ENCODE measurements at regions not wholly inside any gene's neighbourhood (a gene's known extent, or its start where the extent isn't known, plus 50 kb on each side); places are given as distances from the start of the nearest gene placed in this dataset.
"Not testable (repeated sequence)": the region's sequence is repeated elsewhere in the genome, so short reads cannot be mapped to it uniquely, and the experiment has no call there.

GRCh38 chr15:24078310-24079029 is 391.4 kb upstream of the NDN start:
- DNase-seq, result no peak
- TF ChIP-seq POLR2A (IDR thresholded peaks at IDR 0.05; ENCODE audit: low read length), result no peak
- no peak for TF ChIP-seq GATA1 (IDR thresholded peaks at IDR 0.05; ENCODE audit: low read depth, low read length)

GRCh38 chr15:24088941-24089340 is 401.8 kb upstream of the NDN start:
- DNase-seq, result not testable (repeated sequence)

- DNase-seq, result not testable (repeated sequence)
Measured at GRCh38 chr15:24101503-24101902, 414.4 kb upstream of the NDN start.

GRCh38 chr15:24107524-24107923 is 420.4 kb upstream of the NDN start:
- not testable (repeated sequence) for DNase-seq

- not testable (repeated sequence) for DNase-seq
Measured at GRCh38 chr15:24107948-24108347, 420.8 kb upstream of the NDN start.

GRCh38 chr15:24108349-24108748 is 421.2 kb upstream of the NDN start:
- DNase-seq, result not testable (repeated sequence)

- not testable (repeated sequence) for DNase-seq
Measured at GRCh38 chr15:24139622-24140021, 452.5 kb upstream of the NDN start.

- not testable (repeated sequence) for DNase-seq
Measured at GRCh38 chr15:24145070-24145469, 458.0 kb upstream of the NDN start.

- no peak for DNase-seq
- TF ChIP-seq POLR2A (IDR thresholded peaks at IDR 0.05; ENCODE audit: low read length) (no peak), GATA1 (IDR thresholded peaks at IDR 0.05; ENCODE audit: low read depth, low read length) (no peak)
Measured at GRCh38 chr15:24146251-24146650, 459.1 kb upstream of the NDN start.

GRCh38 chr15:24150542-24150941 is 463.4 kb upstream of the NDN start:
- DNase-seq, result no peak
- TF ChIP-seq POLR2A (IDR thresholded peaks at IDR 0.05; ENCODE audit: low read length) (no peak), GATA1 (IDR thresholded peaks at IDR 0.05; ENCODE audit: low read depth, low read length) (no peak)

GRCh38 chr15:24158306-24158705 is 471.2 kb upstream of the NDN start:
- not testable (repeated sequence) for DNase-seq

GRCh38 chr15:24165512-24165911 is 478.4 kb upstream of the NDN start:
- not testable (repeated sequence) for DNase-seq

GRCh38 chr15:24202297-24202696 is 473.3 kb upstream of the NPAP1 start:
- not testable (repeated sequence) for DNase-seq

- DNase-seq, result not testable (repeated sequence)
Measured at GRCh38 chr15:24211742-24212476, 463.7 kb upstream of the NPAP1 start.

- TF ChIP-seq POLR2A (IDR thresholded peaks at IDR 0.05; ENCODE audit: low read length) (no peak), GATA1 (IDR thresholded peaks at IDR 0.05; ENCODE audit: low read depth, low read length) (no peak)
Measured at GRCh38 chr15:24223739-24224138, 451.8 kb upstream of the NPAP1 start.

GRCh38 chr15:24224161-24224560 is 451.4 kb upstream of the NPAP1 start:
- TF ChIP-seq GATA1 (IDR thresholded peaks at IDR 0.05; ENCODE audit: low read depth, low read length) (no peak), POLR2A (IDR thresholded peaks at IDR 0.05; ENCODE audit: low read length) (no peak)
- no peak for DNase-seq

More at GRCh38 chr15:24223739-24224138, 451.8 kb upstream of the NPAP1 start:
- DNase-seq, result no peak

GRCh38 chr15:24228922-24229321 is 446.7 kb upstream of the NPAP1 start:
- not testable (repeated sequence) for DNase-seq

- not testable (repeated sequence) for DNase-seq
Measured at GRCh38 chr15:24233134-24233533, 442.4 kb upstream of the NPAP1 start.

GRCh38 chr15:24240580-24240979 is 435.0 kb upstream of the NPAP1 start:
- DNase-seq, result not testable (repeated sequence)

GRCh38 chr15:24259106-24259505 is 416.5 kb upstream of the NPAP1 start:
- DNase-seq, result not testable (repeated sequence)

GRCh38 chr15:24260407-24260806 is 415.2 kb upstream of the NPAP1 start:
- DNase-seq, result not testable (repeated sequence)

GRCh38 chr15:24260854-24261253 is 414.7 kb upstream of the NPAP1 start:
- DNase-seq, result not testable (repeated sequence)
